CD4-positive, alpha-beta T cell (primary cell): ENCODE measurements at regions not wholly inside any gene's neighbourhood (a gene's known extent, or its start where the extent isn't known, plus 50 kb on each side); places are given as distances from the start of the nearest gene placed in this dataset.

Experiments
- ATAC-seq: fragments of 200-7000 bp; cut with Tn5 transposase; one replicate; pipeline ENCODE4 v1.10.0; 2022; ENCODE audit warnings: mild to moderate bottlenecking; ENCODE audit not compliant: poor library complexity
- CTCF ChIA-PET: fragments of 350-600 bp; sonication (Branson Sonifier 250); formaldehyde crosslinking; loops from one replicate; lab custom pipeline; 2021; ENCODE audit warnings: antibody characterized with exemption, inconsistent platforms; lab: Charles Lee
- POLR2A ChIA-PET: fragments of 350-600 bp; sonication (Branson Sonifier 250); formaldehyde crosslinking; loops from one replicate; lab custom pipeline; 2021; ENCODE audit warnings: antibody characterized with exemption, inconsistent platforms; lab: Charles Lee
- DNase-seq, 14 experiments: peaks; one replicate each; pipeline ENCODE4 v3.0.0-alpha.2; 2013 to 2020; ENCODE audit warnings: mixed read lengths in 2 of 14
- H3K27ac ChIP-seq, 2 donors: one replicate each; pipeline versions ENCODE4 v1.5.1 to v1.7.0; 2013; ENCODE audit warnings: low read length in 2 of 2, low read depth in 1 of 2, mild to moderate bottlenecking in 1 of 2
- H3K27me3 ChIP-seq, 2 experiments: 1 replicate in 1 of 2; 2 replicates in 1 of 2; pipeline versions ENCODE4 v1.6.1 to v1.7.0; 2013; ENCODE audit warnings: low read length in 2 of 2, control low read depth in 1 of 2, mild to moderate bottlenecking in 1 of 2, moderate library complexity in 1 of 2; ENCODE audit not compliant: insufficient read depth in 2 of 2, control insufficient read depth in 1 of 2
- H3K36me3 ChIP-seq: one replicate; pipeline ENCODE4 v1.6.1; 2013; ENCODE audit warnings: low read length, control low read depth; ENCODE audit not compliant: insufficient read depth
- H3K4me1 ChIP-seq: one replicate; pipeline ENCODE4 v1.6.1; 2013; ENCODE audit warnings: low read length, control low read depth; ENCODE audit not compliant: insufficient read depth
- H3K4me3 ChIP-seq: one replicate; pipeline ENCODE4 v1.5.1; 2013; ENCODE audit warnings: mild to moderate bottlenecking, low read length, moderate library complexity
- H3K9me3 ChIP-seq, 2 experiments: 1 replicate in 1 of 2; 2 replicates in 1 of 2; pipeline versions ENCODE4 v1.6.1 to v1.7.0; 2013; ENCODE audit warnings: low read length in 2 of 2, mild to moderate bottlenecking in 2 of 2, control low read depth in 1 of 2, moderate library complexity in 1 of 2; ENCODE audit not compliant: control insufficient read depth in 1 of 2, insufficient read depth in 1 of 2
- H3K27ac Mint-ChIP-seq: one replicate; pipeline ENCODE4 v1.8.0; 2020; ENCODE audit warnings: mixed read lengths
- H3K27me3 Mint-ChIP-seq: one replicate; pipeline ENCODE4 v1.8.0; 2021; ENCODE audit warnings: mixed read lengths
- H3K36me3 Mint-ChIP-seq: one replicate; pipeline ENCODE4 v1.8.0; 2021; ENCODE audit warnings: low read depth, mixed read lengths
- H3K4me1 Mint-ChIP-seq: one replicate; pipeline ENCODE4 v1.8.0; 2021; ENCODE audit warnings: low read depth, mixed read lengths
- H3K4me3 Mint-ChIP-seq: one replicate; pipeline ENCODE4 v1.8.0; 2020; ENCODE audit warnings: mild to moderate bottlenecking, mixed read lengths
- H3K9me3 Mint-ChIP-seq: one replicate; pipeline ENCODE4 v1.8.0; 2020; ENCODE audit warnings: mixed read lengths
- CTCF ChIP-seq: fragments of 200-600 bp; IDR thresholded peaks from one replicate; pipeline ENCODE4 v1.8.0; 2022; ENCODE audit warnings: antibody characterized with exemption, mild to moderate bottlenecking
- intact Hi-C, 2 experiments: fragments of 100-400 bp; cut with DNase I in 1 of 2; cut with micrococcal nuclease in 1 of 2; formaldehyde crosslinking; loops; one replicate each; pipeline versions ENCODE4 v1.15.1 to v1.9.0; 2023 to 2025; cut with DNase I, micrococcal nuclease

- no peak overlapping the region for H3K4me3 Mint-ChIP-seq
- ATAC-seq (no peak), DNase-seq (no peak)
- no peaks in the 10 kb centered on the region for H3K36me3 ChIP-seq
- ChIA-PET CTCF (no interaction called here), POLR2A (no interaction called here)
- H3K9me3 Mint-ChIP-seq = no peaks in the 10 kb centered on the region
- H3K4me3 ChIP-seq = no peak overlapping the region
- H3K27ac Mint-ChIP-seq = no peak overlapping the region
- H3K36me3 Mint-ChIP-seq = no peaks in the 10 kb centered on the region
- intact Hi-C loops = no loop called here
- no peaks in the 10 kb centered on the region for H3K4me1 ChIP-seq
- H3K27ac ChIP-seq = no peak overlapping the region
- H3K9me3 ChIP-seq = no peaks in the 10 kb centered on the region
- H3K27me3 ChIP-seq = no peaks in the 10 kb centered on the region
- no peaks in the 10 kb centered on the region for H3K4me1 Mint-ChIP-seq
- no peak for TF ChIP-seq CTCF
- H3K27me3 Mint-ChIP-seq = peaks cover 39% of the 10 kb centered on the region
Measured at GRCh38 chr9:19527663-19528062, 118.9 kb downstream of the ACER2 start.

DNA sequence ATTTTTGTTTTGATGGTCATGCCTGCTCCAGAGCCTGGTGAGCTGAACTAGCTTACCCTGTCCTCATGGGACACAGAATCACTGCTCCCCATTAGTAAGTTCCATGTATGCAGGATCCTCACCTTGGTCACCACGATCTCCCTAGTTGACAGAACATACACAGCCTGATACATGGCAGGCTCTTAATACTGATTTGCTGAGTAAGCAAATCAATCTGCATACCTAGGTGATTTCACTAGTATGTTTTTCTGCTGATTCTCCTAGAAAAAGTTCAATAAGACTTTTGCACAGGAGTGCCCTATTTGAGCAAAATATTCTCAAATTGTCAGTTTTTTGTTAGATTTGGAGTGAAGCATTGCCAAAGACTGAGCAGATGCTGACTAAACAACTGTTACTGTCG lies 113.7 kb downstream of the ACER2 start:
- H3K27ac Mint-ChIP-seq = no peak overlapping the region
- H3K27me3 Mint-ChIP-seq = peaks cover 15% of the 10 kb centered on the region
- H3K4me3 ChIP-seq = no peak overlapping the region
- TF ChIP-seq CTCF = no peak
- H3K27ac ChIP-seq = no peak overlapping the region
- H3K27me3 ChIP-seq = no peaks in the 10 kb centered on the region
- H3K36me3 Mint-ChIP-seq = no peaks in the 10 kb centered on the region
- ChIA-PET POLR2A (no interaction called here), CTCF (no interaction called here)
- ATAC-seq (no peak), DNase-seq (no peak)
- no peaks in the 10 kb centered on the region for H3K36me3 ChIP-seq
- H3K9me3 ChIP-seq = no peaks in the 10 kb centered on the region
- no peaks in the 10 kb centered on the region for H3K9me3 Mint-ChIP-seq
- no peaks in the 10 kb centered on the region for H3K4me1 ChIP-seq
- no peaks in the 10 kb centered on the region for H3K4me1 Mint-ChIP-seq
- H3K4me3 Mint-ChIP-seq = no peak overlapping the region
- intact Hi-C loops = no loop called here

DNA sequence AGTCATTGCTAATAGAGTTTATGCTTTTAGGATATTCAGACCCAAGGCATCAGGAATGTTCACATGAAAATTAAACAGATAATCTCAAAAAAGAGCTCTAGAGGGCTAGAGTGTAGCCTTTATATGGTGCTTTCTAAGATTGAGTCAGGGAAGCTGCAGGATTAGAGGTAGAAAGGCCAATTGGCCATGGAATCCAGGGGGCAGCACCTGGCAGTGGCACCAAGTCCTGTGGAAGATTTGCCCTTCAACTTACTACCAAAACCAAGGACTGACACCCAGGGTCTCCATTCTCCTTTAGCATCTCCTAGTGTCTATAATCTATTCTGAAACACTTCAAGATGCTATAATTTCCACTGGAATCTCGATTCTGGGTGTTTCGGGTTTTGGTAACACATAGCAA lies 112.4 kb downstream of the ACER2 start:
- Histone ChIP-seq H3K9me3 (no peaks in the 10 kb centered on the region), H3K36me3 (no peaks in the 10 kb centered on the region), H3K27ac (no peak overlapping the region), H3K27me3 (no peaks in the 10 kb centered on the region), H3K4me1 (no peaks in the 10 kb centered on the region), H3K4me3 (no peak overlapping the region)
- peaks cover 6% of the 10 kb centered on the region for H3K27me3 Mint-ChIP-seq
- CTCF ChIA-PET = no interaction called here
- H3K4me3 Mint-ChIP-seq = no peak overlapping the region
- H3K4me1 Mint-ChIP-seq = no peaks in the 10 kb centered on the region
- POLR2A ChIA-PET = no interaction called here
- no peaks in the 10 kb centered on the region for H3K36me3 Mint-ChIP-seq
- intact Hi-C loops = no loop called here
- TF ChIP-seq CTCF = no peak
- no peak for ATAC-seq
- no peak for DNase-seq
- H3K27ac Mint-ChIP-seq = no peak overlapping the region
- no peaks in the 10 kb centered on the region for H3K9me3 Mint-ChIP-seq
